ENCODE measurements at regions not wholly inside any gene's neighbourhood (a gene's known extent, or its start where the extent isn't known, plus 50 kb on each side); places are given as distances from the start of the nearest gene placed in this dataset.
"Not testable (repeated sequence)": the region's sequence is repeated elsewhere in the genome, so short reads cannot be mapped to it uniquely, and the experiment has no call there.

GRCh38 chr10:63077800-63078199 is 55.3 kb upstream of the NRBF2 start:
- peak; percentile 36 for DNase-seq (ENCODE audit: low spot score)

- DNase-seq (ENCODE audit: low spot score): no peak
These were observed 60.2 kb upstream of the NRBF2 start for GRCh38 chr10:63072951-63073350.

GRCh38 chr10:63071145-63071544 is 62.0 kb upstream of the NRBF2 start:
- DNase-seq (ENCODE audit: low spot score): no peak

GRCh38 chr10:63069318-63069717 is 63.8 kb upstream of the NRBF2 start:
- no peak for DNase-seq (ENCODE audit: low spot score)

- DNase-seq (ENCODE audit: low spot score): no peak
These were observed 64.9 kb upstream of the NRBF2 start for GRCh38 chr10:63068246-63068645.

GRCh38 chr10:63066606-63067005 is 66.5 kb upstream of the NRBF2 start:
- no peak for DNase-seq (ENCODE audit: low spot score)

GRCh38 chr10:63064706-63065105 is 68.4 kb upstream of the NRBF2 start:
- DNase-seq (ENCODE audit: low spot score): no peak

GRCh38 chr10:63058236-63058635 is 74.9 kb upstream of the NRBF2 start:
- no peak for DNase-seq (ENCODE audit: low spot score)

- DNase-seq (ENCODE audit: low spot score): no peak
These were observed 75.6 kb upstream of the NRBF2 start for GRCh38 chr10:63057509-63057908.

- DNase-seq (ENCODE audit: low spot score): no peak
These were observed 77.4 kb upstream of the NRBF2 start for GRCh38 chr10:63055705-63056104.

- no peak for DNase-seq (ENCODE audit: low spot score)
These were observed 78.1 kb upstream of the NRBF2 start for GRCh38 chr10:63054889-63055611.

- DNase-seq (ENCODE audit: low spot score): no peak
These were observed 81.0 kb upstream of the NRBF2 start for GRCh38 chr10:63052083-63052482.

- DNase-seq (ENCODE audit: low spot score): no peak
These were observed 90.9 kb upstream of the NRBF2 start for GRCh38 chr10:63042256-63042655.

- not testable (repeated sequence) for DNase-seq (ENCODE audit: low spot score)
These were observed 99.4 kb upstream of the NRBF2 start for GRCh38 chr10:63033616-63034185.

- DNase-seq (ENCODE audit: low spot score): no peak
These were observed 102.6 kb upstream of the NRBF2 start for GRCh38 chr10:63030536-63030935.

GRCh38 chr10:63027531-63027930 is 105.6 kb upstream of the NRBF2 start:
- no peak for DNase-seq (ENCODE audit: low spot score)

- no peak for DNase-seq (ENCODE audit: low spot score)
These were observed 111.9 kb upstream of the NRBF2 start for GRCh38 chr10:63021225-63021624.

- DNase-seq (ENCODE audit: low spot score): no peak
These were observed 119.4 kb upstream of the NRBF2 start for GRCh38 chr10:63013755-63014154.

GRCh38 chr10:63012623-63013022 is 120.5 kb upstream of the NRBF2 start:
- DNase-seq (ENCODE audit: low spot score): no peak

- no peak for DNase-seq (ENCODE audit: low spot score)
These were observed 122.9 kb upstream of the NRBF2 start for GRCh38 chr10:63010203-63010602.

- no peak for DNase-seq (ENCODE audit: low spot score)
These were observed 124.6 kb upstream of the NRBF2 start for GRCh38 chr10:63008491-63008890.

- DNase-seq (ENCODE audit: low spot score): no peak
These were observed 126.0 kb upstream of the NRBF2 start for GRCh38 chr10:63007112-63007511.

GRCh38 chr10:63005246-63005645 is 127.9 kb upstream of the NRBF2 start:
- peak; percentile 45 for DNase-seq (ENCODE audit: low spot score)
